Caki2 (cell line): ENCODE measurements at regions not wholly inside any gene's neighbourhood (a gene's known extent, or its start where the extent isn't known, plus 50 kb on each side); places are given as distances from the start of the nearest gene placed in this dataset.
"Not testable (repeated sequence)": the region's sequence is repeated elsewhere in the genome, so short reads cannot be mapped to it uniquely, and the experiment has no call there.

Source experiments
- DNase-seq: peaks from one replicate; pipeline ENCODE4 v3.0.0-alpha.2; 2015; ENCODE audit warnings: low read depth
- in situ Hi-C: cut with HindIII; loops from 2 replicates; pipeline ENCODE4 v1.10.0; 2016; ENCODE audit warnings: low sequenced_read_pairs, low pct_unique_long_range_greater_than_20kb, mixed read lengths

- peak; percentile 80 for DNase-seq
- in situ Hi-C loops, result no loop called here
These were observed 226.4 kb upstream of the CAND1 start for GRCh38 chr12:67042697-67043131.

DNA sequence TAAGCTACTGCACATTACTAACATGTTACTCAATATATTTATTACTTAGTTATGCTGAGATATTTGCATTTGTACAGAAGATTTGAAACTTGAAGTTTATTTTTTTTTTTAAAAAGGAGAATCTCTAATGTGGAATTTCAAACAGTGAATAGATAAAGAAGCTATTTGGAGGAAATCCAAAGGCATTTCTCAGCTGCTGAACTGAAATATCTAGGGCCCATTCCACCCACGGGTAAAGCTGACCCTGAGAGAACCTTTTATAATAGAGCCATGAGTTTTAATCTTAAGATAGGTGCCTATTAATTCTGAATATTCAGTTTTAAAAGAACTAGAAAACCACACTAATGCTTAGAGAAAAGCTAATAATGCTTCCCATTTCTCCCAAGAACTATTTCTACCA lies 225.4 kb upstream of the CAND1 start:
- DNase-seq, result no peak
- in situ Hi-C loops, result no loop called here

GRCh38 chr12:67045650-67046049 lies 223.5 kb upstream of the CAND1 start:
- DNase-seq, result no peak
- in situ Hi-C loops, result no loop called here

DNA sequence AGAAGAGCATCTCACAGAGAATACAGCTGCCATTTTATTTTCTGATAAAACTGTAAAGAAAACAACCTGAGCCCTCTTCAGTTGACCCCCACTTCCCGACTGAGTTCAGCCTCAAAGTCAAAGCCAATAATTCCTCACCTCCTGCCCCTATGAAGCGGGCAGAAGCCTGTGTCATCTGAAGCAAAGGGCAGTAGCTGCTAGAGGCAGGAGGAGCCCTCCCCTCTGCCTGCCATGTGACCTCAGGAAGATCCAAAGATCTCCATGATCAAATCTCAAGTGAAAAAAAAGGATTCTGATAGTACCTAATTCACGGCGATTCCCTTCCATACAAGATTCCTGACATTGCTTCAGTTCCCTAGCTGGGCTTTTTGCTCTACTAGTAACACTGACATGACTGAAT lies 223.1 kb upstream of the CAND1 start:
- in situ Hi-C loops, result no loop called here
- DNase-seq, result no peak

GRCh38 chr12:67047634-67048033 lies 221.5 kb upstream of the CAND1 start:
- no peak for DNase-seq
- in situ Hi-C loops, result no loop called here

DNA sequence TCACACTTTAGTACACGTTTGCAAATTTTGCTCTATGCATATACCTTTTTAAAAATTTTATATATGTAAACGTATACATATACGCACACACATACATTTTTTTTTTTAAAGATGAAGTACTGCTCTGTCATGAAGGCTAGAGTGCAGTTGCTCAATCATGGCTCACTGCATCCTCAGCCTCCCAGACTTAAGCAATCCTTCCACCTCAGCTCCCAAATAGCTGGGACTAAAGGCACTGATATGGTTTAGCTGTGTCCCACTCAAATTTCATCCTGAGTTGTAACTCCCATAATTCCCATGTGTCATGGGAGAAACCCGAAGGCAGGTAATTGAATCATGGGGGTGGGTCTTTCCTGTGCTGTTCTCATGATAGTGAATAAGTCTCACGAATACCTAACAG lies 220.8 kb upstream of the CAND1 start:
- in situ Hi-C loops, result no loop called here
- DNase-seq, result no peak

GRCh38 chr12:67049199-67049598 lies 220.0 kb upstream of the CAND1 start:
- in situ Hi-C loops, DNase-seq: not testable (repeated sequence)

GRCh38 chr12:67052981-67053380 lies 216.2 kb upstream of the CAND1 start:
- no peak for DNase-seq
- in situ Hi-C loops, result no loop called here

DNA sequence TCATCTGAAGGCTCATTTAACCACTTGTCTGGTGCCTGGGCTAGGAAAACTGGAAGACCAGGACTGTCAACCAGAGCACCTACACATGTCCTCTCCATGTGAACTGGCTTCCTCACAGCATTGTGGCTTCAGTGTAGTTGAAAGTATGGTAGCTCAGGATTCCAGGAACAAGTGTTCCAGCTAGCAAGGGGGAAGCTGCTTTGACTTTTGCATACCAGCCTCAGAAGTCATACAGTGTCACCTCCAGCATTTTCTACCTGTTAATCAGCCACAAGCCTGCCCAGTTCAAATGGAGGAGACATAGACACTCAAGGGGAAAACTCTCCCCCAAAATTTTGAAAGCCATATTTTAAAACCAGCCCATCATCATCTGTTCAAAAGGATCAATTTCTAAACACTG lies 212.8 kb upstream of the CAND1 start:
- in situ Hi-C loops, result no loop called here

DNA sequence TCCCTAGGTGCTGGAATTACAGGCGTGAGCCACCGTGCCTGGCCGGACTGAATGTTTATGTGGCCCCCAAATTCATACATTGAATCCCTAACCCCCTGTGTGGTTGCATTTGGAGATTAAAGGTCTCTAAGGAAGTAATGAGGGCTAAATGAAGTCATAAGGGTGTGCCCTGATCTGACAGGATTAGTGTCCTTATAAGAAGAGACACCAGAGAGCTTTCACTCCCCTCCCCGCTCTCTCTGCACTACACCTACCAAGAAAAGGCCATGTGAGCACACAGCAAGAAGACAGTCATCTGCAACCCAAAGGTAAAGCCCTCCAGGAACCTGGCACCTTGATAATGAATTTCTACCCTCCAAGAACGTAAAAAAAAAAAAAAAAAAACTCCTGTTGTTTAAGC lies 212.1 kb upstream of the CAND1 start:
- no peak for DNase-seq
- in situ Hi-C loops, result no loop called here

More for the DNA sequence above, 212.8 kb upstream of the CAND1 start:
- DNase-seq, result no peak

DNA sequence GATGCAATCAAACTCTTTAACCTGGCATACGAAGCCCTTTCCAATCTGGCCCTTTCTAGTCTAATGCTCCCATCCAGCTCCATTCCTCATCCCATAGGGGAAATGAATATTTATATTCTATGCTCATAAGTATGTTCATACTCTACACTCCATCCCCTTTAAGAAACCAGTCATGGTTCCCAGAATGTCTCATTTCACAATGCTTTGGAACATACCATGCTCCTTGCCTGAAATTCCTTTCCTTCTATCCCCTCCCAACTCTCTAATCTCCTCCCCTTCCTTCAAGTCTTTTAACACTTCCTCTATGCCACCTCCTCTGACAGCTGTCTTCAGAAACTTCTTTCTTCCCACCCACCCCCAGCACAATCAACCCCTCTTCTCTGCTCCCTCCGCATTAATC lies 207.0 kb upstream of the CAND1 start:
- DNase-seq, result no peak
- in situ Hi-C loops, result no loop called here

- in situ Hi-C loops, result no loop called here
- peak; percentile 71 for DNase-seq
These were observed 201.5 kb upstream of the CAND1 start for GRCh38 chr12:67067453-67068203.

DNA sequence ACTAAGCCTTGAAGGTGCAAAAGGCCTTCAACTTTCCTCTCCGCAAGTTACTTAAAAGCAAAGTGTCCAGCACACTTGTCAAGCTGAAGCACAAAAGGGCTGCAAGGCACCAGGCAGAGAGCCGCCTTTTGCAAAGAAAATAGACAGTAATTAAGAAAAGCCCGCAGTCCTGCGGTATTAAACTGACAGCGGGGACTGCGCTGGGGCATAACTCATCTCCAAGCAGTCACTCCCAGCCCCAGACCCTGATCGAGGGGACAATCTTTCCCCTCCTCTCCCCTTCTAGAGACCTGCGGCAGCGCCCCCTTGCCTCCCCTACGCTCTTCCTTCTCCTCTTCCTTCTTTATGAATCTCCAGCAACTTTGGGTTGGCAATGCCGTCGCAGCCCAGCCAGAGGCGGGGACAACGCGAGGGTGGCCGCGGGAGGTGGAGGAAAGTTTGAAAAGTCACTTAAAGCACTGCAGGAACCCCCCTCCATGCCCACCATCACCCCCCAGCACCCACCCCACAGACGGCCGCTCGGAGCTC lies 200.9 kb upstream of the CAND1 start:
- in situ Hi-C loops, result no loop called here
- peak; percentile 70 for DNase-seq

- in situ Hi-C loops, result no loop called here
- DNase-seq, result peak; percentile 85
These were observed 200.3 kb upstream of the CAND1 start for GRCh38 chr12:67068761-67069450.

GRCh38 chr12:67069451-67070306 lies 199.5 kb upstream of the CAND1 start:
- peak; percentile 77 for DNase-seq
- in situ Hi-C loops, result no loop called here

DNA sequence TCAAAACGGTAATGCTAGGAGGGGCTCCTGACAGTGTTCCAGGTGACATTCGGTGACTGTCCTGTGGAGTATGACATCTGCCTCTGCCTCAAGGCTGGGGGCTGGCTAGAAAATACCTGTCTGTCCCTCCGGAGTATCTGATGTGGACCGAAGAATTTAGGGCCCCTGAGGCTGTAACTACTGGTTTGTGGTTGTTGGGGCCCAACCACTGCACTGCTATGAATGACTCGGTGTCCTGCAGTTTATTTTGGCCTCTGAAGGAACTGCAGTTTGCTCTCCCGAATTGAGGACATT lies 198.9 kb upstream of the CAND1 start:
- no peak for DNase-seq
- in situ Hi-C loops, result no loop called here

- no peak for DNase-seq
- in situ Hi-C loops, result no loop called here
These were observed 198.6 kb upstream of the CAND1 start for GRCh38 chr12:67070604-67071003.

DNA sequence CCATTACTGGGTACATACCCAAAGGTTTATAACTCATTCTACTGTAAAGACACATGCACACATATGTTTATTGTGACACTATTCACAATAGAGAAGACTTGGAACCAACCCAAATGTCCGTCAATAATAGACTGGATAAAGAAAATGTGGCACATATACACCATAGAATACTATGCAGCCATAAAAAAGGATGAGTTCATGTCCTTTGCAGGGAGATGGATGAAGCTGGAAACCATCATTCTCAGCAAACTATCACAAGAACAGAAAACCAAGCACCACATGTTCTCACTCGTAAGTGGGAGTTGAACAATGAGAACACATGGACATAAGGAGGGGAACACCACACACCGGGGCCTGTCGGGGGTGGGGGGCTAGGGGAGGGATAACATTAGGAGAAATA lies 196.9 kb upstream of the CAND1 start:
- in situ Hi-C loops, result not testable (repeated sequence)

DNA sequence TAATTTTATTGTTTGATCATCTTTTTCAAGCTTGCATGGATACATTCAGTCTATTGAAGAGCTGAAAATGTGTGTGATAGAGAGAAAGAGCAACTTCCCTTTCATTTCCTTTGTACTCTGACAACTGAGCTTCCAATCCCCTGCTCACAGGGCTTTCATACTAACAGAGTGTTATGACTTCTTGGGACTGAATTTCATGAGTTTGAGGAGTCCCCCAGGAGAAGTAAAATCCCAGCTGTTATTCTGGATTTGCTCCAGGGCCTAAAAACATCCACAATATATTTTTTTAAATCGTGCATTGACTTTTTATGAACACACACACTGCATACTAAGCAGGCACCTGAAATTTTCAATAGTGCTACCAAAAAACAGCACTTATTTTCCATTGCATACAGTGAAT lies 195.8 kb upstream of the CAND1 start:
- in situ Hi-C loops, result no loop called here
- no peak for DNase-seq

More for the DNA sequence above, 196.9 kb upstream of the CAND1 start:
- DNase-seq, result not testable (repeated sequence)
